ENCODE measurements at regions not wholly inside any gene's neighbourhood (a gene's known extent, or its start where the extent isn't known, plus 50 kb on each side); places are given as distances from the start of the nearest gene placed in this dataset.

DNA sequence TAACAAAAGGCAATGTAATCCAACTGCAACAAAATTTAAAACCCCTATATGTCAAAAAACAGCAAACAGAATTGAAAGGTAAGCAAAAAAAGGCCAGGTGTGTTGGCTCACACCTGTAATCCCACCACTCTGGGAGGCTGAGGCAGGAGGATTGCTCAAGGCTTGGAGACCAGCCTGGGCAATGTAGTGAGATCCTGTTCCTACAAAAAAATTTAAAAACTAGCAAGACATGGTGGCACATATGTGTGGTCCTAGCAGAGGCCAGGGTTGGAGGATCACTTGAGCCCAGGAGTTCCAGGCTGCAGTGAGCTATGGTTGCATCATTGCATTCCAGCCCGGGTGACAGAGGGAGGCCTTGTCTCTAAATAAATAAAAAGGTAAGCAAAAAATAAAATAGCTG, 212.1 kb upstream of the KLF14 start:
- TF ChIP-seq, protein P1, sequence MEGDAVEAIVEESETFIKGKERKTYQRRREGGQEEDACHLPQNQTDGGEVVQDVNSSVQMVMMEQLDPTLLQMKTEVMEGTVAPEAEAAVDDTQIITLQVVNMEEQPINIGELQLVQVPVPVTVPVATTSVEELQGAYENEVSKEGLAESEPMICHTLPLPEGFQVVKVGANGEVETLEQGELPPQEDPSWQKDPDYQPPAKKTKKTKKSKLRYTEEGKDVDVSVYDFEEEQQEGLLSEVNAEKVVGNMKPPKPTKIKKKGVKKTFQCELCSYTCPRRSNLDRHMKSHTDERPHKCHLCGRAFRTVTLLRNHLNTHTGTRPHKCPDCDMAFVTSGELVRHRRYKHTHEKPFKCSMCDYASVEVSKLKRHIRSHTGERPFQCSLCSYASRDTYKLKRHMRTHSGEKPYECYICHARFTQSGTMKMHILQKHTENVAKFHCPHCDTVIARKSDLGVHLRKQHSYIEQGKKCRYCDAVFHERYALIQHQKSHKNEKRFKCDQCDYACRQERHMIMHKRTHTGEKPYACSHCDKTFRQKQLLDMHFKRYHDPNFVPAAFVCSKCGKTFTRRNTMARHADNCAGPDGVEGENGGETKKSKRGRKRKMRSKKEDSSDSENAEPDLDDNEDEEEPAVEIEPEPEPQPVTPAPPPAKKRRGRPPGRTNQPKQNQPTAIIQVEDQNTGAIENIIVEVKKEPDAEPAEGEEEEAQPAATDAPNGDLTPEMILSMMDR (IDR thresholded peaks at IDR 0.05) = no peak
- TF ChIP-seq POLR2A (IDR thresholded peaks at IDR 0.05) (no peak), POLR2AphosphoS5 (IDR thresholded peaks at IDR 0.05) (no peak)

All from sigmoid colon (tissue), 4 donors.